ENCODE measurements at regions not wholly inside any gene's neighbourhood (a gene's known extent, or its start where the extent isn't known, plus 50 kb on each side); places are given as distances from the start of the nearest gene placed in this dataset.

- no peaks in the 10 kb centered on the region for H3K4me1 Mint-ChIP-seq
- H3K4me1 ChIP-seq (ENCODE audit: control insufficient read depth in 1 of 2, insufficient read depth in 2 of 2, low read length in 2 of 2): no peaks in the 10 kb centered on the region
- H3K79me2 ChIP-seq (ENCODE audit: insufficient read depth, low read length): no peaks in the 10 kb centered on the region
- no peak for TF ChIP-seq CTCF (IDR thresholded peaks at IDR 0.05)
- H3K9me3 ChIP-seq (replicated peaks in 1 of 2; ENCODE audit: control insufficient read depth in 1 of 2, insufficient read depth in 1 of 2, low read length in 2 of 2): no peaks in the 10 kb centered on the region
- no peak overlapping the region for H2AFZ ChIP-seq (ENCODE audit: insufficient read depth, low read depth, low read length, poor library complexity, severe bottlenecking)
- DNase-seq: no peak
- H3K27me3 Mint-ChIP-seq (ENCODE audit: low read depth in 3 of 3): peaks cover 1 to 2% (median 1%) of the 10 kb centered on the region in 3 donors
- H4K20me1 ChIP-seq (ENCODE audit: insufficient read depth, low read length): no peaks in the 10 kb centered on the region
- no peaks in the 10 kb centered on the region for H3K36me3 Mint-ChIP-seq
- H3K9ac ChIP-seq (ENCODE audit: insufficient read depth, low read length, poor library complexity, severe bottlenecking): no peak overlapping the region
- H3K27ac ChIP-seq (ENCODE audit: low read depth in 1 of 2, low read length in 2 of 2): no peak overlapping the region
- H3K27me3 ChIP-seq (ENCODE audit: control insufficient read depth in 2 of 2, insufficient read depth in 2 of 2, low read length in 2 of 2): no peaks in the 10 kb centered on the region
- H3K9me3 Mint-ChIP-seq: peaks cover 0 to 2% (median 0%) of the 10 kb centered on the region in 7 donors
- 81% methylated on average over 3 of the region's 3 CpGs for WGBS (ENCODE audit: insufficient coverage)
- no peak overlapping the region for H3K27ac Mint-ChIP-seq
- H3K4me3 Mint-ChIP-seq: no peak overlapping the region
- H3K36me3 ChIP-seq (replicated peaks in 1 of 2; ENCODE audit: control insufficient read depth in 1 of 2, insufficient read depth in 2 of 2, low read length in 2 of 2): no peaks in the 10 kb centered on the region
- intact Hi-C loops (cut with micrococcal nuclease): no loop called here
- no peak overlapping the region for H3K4me3 ChIP-seq (replicated peaks in 1 of 3; ENCODE audit: low read depth in 2 of 3, low read length in 3 of 3)
- H3K4me2 ChIP-seq (replicated peaks; ENCODE audit: extremely low read depth, low read length, poor library complexity, severe bottlenecking): no peak overlapping the region
Observed at GRCh38 chr3:174425422-174425821, 433.7 kb upstream of the NAALADL2 start.

DNA sequence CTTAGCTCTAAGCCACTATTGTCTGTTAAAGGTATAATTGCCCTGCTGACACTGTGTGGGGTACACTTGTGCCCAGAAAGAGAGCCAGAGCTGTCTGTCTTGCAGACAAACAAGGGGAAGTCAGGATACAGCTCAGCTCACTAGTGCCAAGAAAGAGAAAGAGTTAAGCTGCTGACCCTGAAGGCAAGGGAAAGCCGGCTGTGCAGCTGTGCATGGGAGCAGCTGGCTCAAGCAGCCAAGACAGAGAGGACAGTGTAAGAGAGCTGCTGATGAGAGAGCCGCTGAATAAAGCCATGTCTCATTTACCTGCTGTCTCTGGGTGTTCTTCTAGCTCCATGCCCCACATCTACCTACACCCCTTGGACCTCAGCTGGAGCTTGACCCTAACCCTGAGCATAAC, 428.1 kb upstream of the NAALADL2 start:
- Histone ChIP-seq H3K36me3 (replicated peaks in 1 of 2; ENCODE audit: control insufficient read depth in 1 of 2, insufficient read depth in 2 of 2, low read length in 2 of 2) (no peaks in the 10 kb centered on the region), H3K9ac (ENCODE audit: insufficient read depth, low read length, poor library complexity, severe bottlenecking) (no peak overlapping the region), H3K27me3 (ENCODE audit: control insufficient read depth in 2 of 2, insufficient read depth in 2 of 2, low read length in 2 of 2) (no peaks in the 10 kb centered on the region), H3K4me3 (replicated peaks in 1 of 3; ENCODE audit: low read depth in 2 of 3, low read length in 3 of 3) (no peak overlapping the region), H3K4me1 (ENCODE audit: control insufficient read depth in 1 of 2, insufficient read depth in 2 of 2, low read length in 2 of 2) (no peaks in the 10 kb centered on the region), H3K4me2 (replicated peaks; ENCODE audit: extremely low read depth, low read length, poor library complexity, severe bottlenecking) (no peak overlapping the region), H3K9me3 (replicated peaks in 1 of 2; ENCODE audit: control insufficient read depth in 1 of 2, insufficient read depth in 1 of 2, low read length in 2 of 2) (no peaks in the 10 kb centered on the region), H3K27ac (ENCODE audit: low read depth in 1 of 2, low read length in 2 of 2) (no peak overlapping the region), H3K79me2 (ENCODE audit: insufficient read depth, low read length) (no peaks in the 10 kb centered on the region), H4K20me1 (ENCODE audit: insufficient read depth, low read length) (no peaks in the 10 kb centered on the region), H2AFZ (ENCODE audit: insufficient read depth, low read depth, low read length, poor library complexity, severe bottlenecking) (no peak overlapping the region)
- no peak for DNase-seq
- intact Hi-C loops (cut with micrococcal nuclease): no loop called here
- H3K4me3 Mint-ChIP-seq: no peak overlapping the region
- H3K27me3 Mint-ChIP-seq (ENCODE audit: low read depth in 3 of 3): peaks cover 0 to 4% (median 4%) of the 10 kb centered on the region in 3 donors
- TF ChIP-seq CTCF (IDR thresholded peaks at IDR 0.05): no peak
- H3K27ac Mint-ChIP-seq: peak overlapping the region in 1 of 7 donors; percentile 44
- WGBS (ENCODE audit: insufficient coverage): 100% methylated on average over 2 of the region's 2 CpGs
- no peaks in the 10 kb centered on the region for H3K36me3 Mint-ChIP-seq
- no peaks in the 10 kb centered on the region for H3K4me1 Mint-ChIP-seq
- H3K9me3 Mint-ChIP-seq: peaks cover 0 to 1% (median 0%) of the 10 kb centered on the region in 7 donors
